Ovary (tissue), 3 donors: ENCODE measurements at regions not wholly inside any gene's neighbourhood (a gene's known extent, or its start where the extent isn't known, plus 50 kb on each side); places are given as distances from the start of the nearest gene placed in this dataset.
"Not testable (repeated sequence)": the region's sequence is repeated elsewhere in the genome, so short reads cannot be mapped to it uniquely, and the experiment has no call there.

Source experiments
- EP300 ChIP-seq: sonication (generic); formaldehyde crosslinking; IDR thresholded peaks from one replicate; pipeline ENCODE4 v1.6.1; 2017; ENCODE audit warnings: antibody characterized with exemption
- POLR2A ChIP-seq: fragments of 450-650 bp; IDR thresholded peaks from one replicate; pipeline ENCODE4 v1.6.1; 2017; ENCODE audit warnings: antibody characterized with exemption, mild to moderate bottlenecking, moderate library complexity
- TF ChIP-seq, protein P1 (sequence below), 3 donors: fragments of 450-650 bp in 2 of 3; fragments of 200-600 bp in 1 of 3; IDR thresholded peaks; one replicate each; pipeline versions ENCODE4 v1.5.1 to v1.8.0; 2016 to 2022; ENCODE audit warnings: antibody characterized with exemption in 3 of 3, mild to moderate bottlenecking in 1 of 3
- donor health status: DM: no; HTN: no; CAD: no.

DNA sequence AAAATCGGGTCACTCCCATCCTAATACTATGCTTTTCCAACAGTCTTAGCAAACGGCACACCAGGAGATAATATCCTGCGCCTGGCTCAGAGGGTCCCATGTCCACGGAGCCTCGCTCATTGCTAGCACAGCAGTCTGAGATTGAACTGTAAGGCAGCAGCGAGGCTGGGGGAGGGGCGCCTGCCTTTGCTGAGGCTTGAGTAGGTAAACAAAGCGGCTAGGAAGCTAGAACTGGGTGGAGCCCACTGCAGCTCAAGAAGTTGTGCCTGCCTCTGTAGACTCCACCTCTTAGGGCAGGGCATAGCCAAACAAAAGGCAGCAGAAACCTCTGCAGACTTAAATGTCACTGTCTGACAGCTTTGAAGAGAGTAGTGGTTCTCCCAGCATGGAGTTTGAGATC lies 213.3 kb downstream of the TOX3 start:
- TF ChIP-seq POLR2A, EP300: not testable (repeated sequence)
- TF ChIP-seq, protein P1, sequence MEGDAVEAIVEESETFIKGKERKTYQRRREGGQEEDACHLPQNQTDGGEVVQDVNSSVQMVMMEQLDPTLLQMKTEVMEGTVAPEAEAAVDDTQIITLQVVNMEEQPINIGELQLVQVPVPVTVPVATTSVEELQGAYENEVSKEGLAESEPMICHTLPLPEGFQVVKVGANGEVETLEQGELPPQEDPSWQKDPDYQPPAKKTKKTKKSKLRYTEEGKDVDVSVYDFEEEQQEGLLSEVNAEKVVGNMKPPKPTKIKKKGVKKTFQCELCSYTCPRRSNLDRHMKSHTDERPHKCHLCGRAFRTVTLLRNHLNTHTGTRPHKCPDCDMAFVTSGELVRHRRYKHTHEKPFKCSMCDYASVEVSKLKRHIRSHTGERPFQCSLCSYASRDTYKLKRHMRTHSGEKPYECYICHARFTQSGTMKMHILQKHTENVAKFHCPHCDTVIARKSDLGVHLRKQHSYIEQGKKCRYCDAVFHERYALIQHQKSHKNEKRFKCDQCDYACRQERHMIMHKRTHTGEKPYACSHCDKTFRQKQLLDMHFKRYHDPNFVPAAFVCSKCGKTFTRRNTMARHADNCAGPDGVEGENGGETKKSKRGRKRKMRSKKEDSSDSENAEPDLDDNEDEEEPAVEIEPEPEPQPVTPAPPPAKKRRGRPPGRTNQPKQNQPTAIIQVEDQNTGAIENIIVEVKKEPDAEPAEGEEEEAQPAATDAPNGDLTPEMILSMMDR (IDR thresholded peaks at IDR 0.05), result not testable (repeated sequence)
